BLaER1 treated with 17β-estradiol and CSF1 and Interleukin-3, amounts not matched to agents 10 nM and 100 nM (cell line): ENCODE measurements at regions not wholly inside any gene's neighbourhood (a gene's known extent, or its start where the extent isn't known, plus 50 kb on each side); places are given as distances from the start of the nearest gene placed in this dataset.

Source experiments
- H3K27ac ChIP-seq, 11 experiments: shearing (Covaris generic); formaldehyde crosslinking; 2 replicates each; pipeline ENCODE4 v1.8.1; 2022
- H3K27me3 ChIP-seq, 11 experiments: shearing (Covaris generic); formaldehyde crosslinking; 2 replicates each; pipeline ENCODE4 v1.8.1; 2022
- H3K36me3 ChIP-seq, 11 experiments: shearing (Covaris generic); formaldehyde crosslinking; 2 replicates each; pipeline ENCODE4 v1.8.1; 2022
- H3K4me1 ChIP-seq, 10 experiments: shearing (Covaris generic); formaldehyde crosslinking; 2 replicates each; pipeline ENCODE4 v1.8.1; 2022
- H3K4me2 ChIP-seq, 11 experiments: shearing (Covaris generic); formaldehyde crosslinking; 2 replicates each; pipeline ENCODE4 v1.8.1; 2022
- H3K4me3 ChIP-seq, 10 experiments: shearing (Covaris generic); formaldehyde crosslinking; 2 replicates each; pipeline ENCODE4 v1.8.1; 2022
- H3K9ac ChIP-seq, 11 experiments: shearing (Covaris generic); formaldehyde crosslinking; 2 replicates each; pipeline ENCODE4 v1.8.1; 2022
- H3K9me3 ChIP-seq, 11 experiments: shearing (Covaris generic); formaldehyde crosslinking; replicated peaks in 1 of 11; 2 replicates each; pipeline ENCODE4 v1.8.1; 2022
- H4K20me1 ChIP-seq, 11 experiments: shearing (Covaris generic); formaldehyde crosslinking; 2 replicates each; pipeline ENCODE4 v1.8.1; 2022
- Cebpa-rat ChIP-seq, 11 experiments: shearing (Covaris generic); IDR thresholded peaks; 2 replicates each; pipeline ENCODE4 v1.8.1; 2022

- Histone ChIP-seq H3K9ac (no peak overlapping the region), H3K27me3 (no peaks in the 10 kb centered on the region)
These were observed 334.1 kb upstream of the B3GALT2 start for GRCh38 chr1:193520472-193520871.

GRCh38 chr1:193519922-193520321 lies 333.5 kb upstream of the B3GALT2 start:
- Histone ChIP-seq H3K27ac (no peak overlapping the region), H3K36me3 (no peaks in the 10 kb centered on the region), H3K4me2 (no peak overlapping the region), H3K27me3 (no peaks in the 10 kb centered on the region), H3K9ac (no peak overlapping the region), H3K9me3 (no peaks in the 10 kb centered on the region), H4K20me1 (no peaks in the 10 kb centered on the region), H3K4me1 (no peaks in the 10 kb centered on the region), H3K4me3 (no peak overlapping the region)
- no peak for TF ChIP-seq Cebpa-rat (IDR thresholded peaks at IDR 0.05)

More at GRCh38 chr1:193520472-193520871, 334.1 kb upstream of the B3GALT2 start:
- no peak overlapping the region for H3K27ac ChIP-seq
- no peak for TF ChIP-seq Cebpa-rat (IDR thresholded peaks at IDR 0.05)
- H3K4me1 ChIP-seq, result no peaks in the 10 kb centered on the region
- no peaks in the 10 kb centered on the region for H3K9me3 ChIP-seq
- H3K4me3 ChIP-seq, result no peak overlapping the region
- H3K4me2 ChIP-seq, result no peak overlapping the region
- no peaks in the 10 kb centered on the region for H4K20me1 ChIP-seq
- H3K36me3 ChIP-seq, result no peaks in the 10 kb centered on the region

GRCh38 chr1:193516755-193517388 lies 330.5 kb upstream of the B3GALT2 start:
- H3K36me3 ChIP-seq, result no peaks in the 10 kb centered on the region
- no peak for TF ChIP-seq Cebpa-rat (IDR thresholded peaks at IDR 0.05)
- H3K27me3 ChIP-seq, result no peaks in the 10 kb centered on the region
- H3K4me2 ChIP-seq, result no peak overlapping the region
- H3K4me1 ChIP-seq, result no peaks in the 10 kb centered on the region
- no peaks in the 10 kb centered on the region for H4K20me1 ChIP-seq
- H3K9ac ChIP-seq, result no peak overlapping the region
- H3K4me3 ChIP-seq, result no peak overlapping the region
- no peaks in the 10 kb centered on the region for H3K9me3 ChIP-seq
- H3K27ac ChIP-seq, result no peak overlapping the region

GRCh38 chr1:193514397-193514796 lies 328.0 kb upstream of the B3GALT2 start:
- H3K27me3 ChIP-seq, result no peaks in the 10 kb centered on the region
- no peak overlapping the region for H3K4me3 ChIP-seq
- H4K20me1 ChIP-seq, result no peaks in the 10 kb centered on the region
- no peaks in the 10 kb centered on the region for H3K4me1 ChIP-seq
- H3K4me2 ChIP-seq, result no peak overlapping the region
- H3K9ac ChIP-seq, result no peak overlapping the region
- H3K9me3 ChIP-seq, result no peaks in the 10 kb centered on the region
- H3K27ac ChIP-seq, result no peak overlapping the region
- H3K36me3 ChIP-seq, result no peaks in the 10 kb centered on the region
- no peak for TF ChIP-seq Cebpa-rat (IDR thresholded peaks at IDR 0.05)

GRCh38 chr1:193513032-193513431 lies 326.6 kb upstream of the B3GALT2 start:
- Histone ChIP-seq H3K9me3 (no peaks in the 10 kb centered on the region), H3K36me3 (no peaks in the 10 kb centered on the region), H3K4me2 (no peak overlapping the region), H3K9ac (no peak overlapping the region), H3K27me3 (no peaks in the 10 kb centered on the region), H4K20me1 (no peaks in the 10 kb centered on the region), H3K27ac (no peak overlapping the region), H3K4me1 (no peaks in the 10 kb centered on the region), H3K4me3 (no peak overlapping the region)
- TF ChIP-seq Cebpa-rat (IDR thresholded peaks at IDR 0.05), result no peak

- no peak overlapping the region for H3K4me2 ChIP-seq
- no peaks in the 10 kb centered on the region for H4K20me1 ChIP-seq
- H3K27ac ChIP-seq, result no peak overlapping the region
- TF ChIP-seq Cebpa-rat (IDR thresholded peaks at IDR 0.05), result no peak
- no peak overlapping the region for H3K4me3 ChIP-seq
- no peaks in the 10 kb centered on the region for H3K36me3 ChIP-seq
- H3K9ac ChIP-seq, result no peak overlapping the region
- no peaks in the 10 kb centered on the region for H3K4me1 ChIP-seq
- H3K9me3 ChIP-seq, result no peaks in the 10 kb centered on the region; a peak in 1 of 22 replicates
- no peaks in the 10 kb centered on the region for H3K27me3 ChIP-seq
These were observed 318.5 kb upstream of the B3GALT2 start for GRCh38 chr1:193504920-193505319.

GRCh38 chr1:193498088-193498655 lies 311.8 kb upstream of the B3GALT2 start:
- H3K27ac ChIP-seq, result no peak overlapping the region
- H4K20me1 ChIP-seq, result no peaks in the 10 kb centered on the region
- H3K36me3 ChIP-seq, result no peaks in the 10 kb centered on the region
- H3K27me3 ChIP-seq, result no peaks in the 10 kb centered on the region
- TF ChIP-seq Cebpa-rat (IDR thresholded peaks at IDR 0.05), result no peak
- H3K4me3 ChIP-seq, result no peak overlapping the region
- H3K9me3 ChIP-seq, result no peaks in the 10 kb centered on the region
- no peak overlapping the region for H3K4me2 ChIP-seq
- H3K4me1 ChIP-seq, result no peaks in the 10 kb centered on the region
- H3K9ac ChIP-seq, result no peak overlapping the region

- no peak overlapping the region for H3K4me2 ChIP-seq
These were observed 308.0 kb upstream of the B3GALT2 start for GRCh38 chr1:193494368-193494767.

GRCh38 chr1:193489191-193489590 lies 302.8 kb upstream of the B3GALT2 start:
- H3K4me1 ChIP-seq, result no peaks in the 10 kb centered on the region

More at GRCh38 chr1:193494368-193494767, 308.0 kb upstream of the B3GALT2 start:
- Histone ChIP-seq H3K4me3 (no peak overlapping the region), H3K9ac (no peak overlapping the region), H3K36me3 (no peaks in the 10 kb centered on the region), H3K4me1 (no peaks in the 10 kb centered on the region), H3K27me3 (no peaks in the 10 kb centered on the region), H3K9me3 (no peaks in the 10 kb centered on the region; a peak in 1 of 22 replicates), H3K27ac (no peak overlapping the region), H4K20me1 (no peaks in the 10 kb centered on the region)
- TF ChIP-seq Cebpa-rat (IDR thresholded peaks at IDR 0.05), result no peak

GRCh38 chr1:193487722-193488121 lies 301.3 kb upstream of the B3GALT2 start:
- H3K4me1 ChIP-seq, result no peaks in the 10 kb centered on the region
- H3K27ac ChIP-seq, result no peak overlapping the region
- H3K9ac ChIP-seq, result no peak overlapping the region
- no peaks in the 10 kb centered on the region for H4K20me1 ChIP-seq
- H3K36me3 ChIP-seq, result no peaks in the 10 kb centered on the region
- no peak overlapping the region for H3K4me3 ChIP-seq
- H3K27me3 ChIP-seq, result no peaks in the 10 kb centered on the region
- TF ChIP-seq Cebpa-rat (IDR thresholded peaks at IDR 0.05), result no peak
- H3K4me2 ChIP-seq, result no peak overlapping the region
- H3K9me3 ChIP-seq, result peaks cover 0 to 5% (median 0%) of the 10 kb centered on the region in 11 experiments; a peak in 2 of 22 replicates

More at GRCh38 chr1:193489191-193489590, 302.8 kb upstream of the B3GALT2 start:
- no peak overlapping the region for H3K4me3 ChIP-seq
- H3K9ac ChIP-seq, result no peak overlapping the region
- no peaks in the 10 kb centered on the region for H3K27me3 ChIP-seq
- H4K20me1 ChIP-seq, result no peaks in the 10 kb centered on the region
- no peaks in the 10 kb centered on the region for H3K36me3 ChIP-seq
- no peak overlapping the region for H3K27ac ChIP-seq
- H3K4me2 ChIP-seq, result no peak overlapping the region
- peaks cover 0 to 5% (median 0%) of the 10 kb centered on the region in 11 experiments; a peak in 2 of 22 replicates for H3K9me3 ChIP-seq
- no peak for TF ChIP-seq Cebpa-rat (IDR thresholded peaks at IDR 0.05)
